Activated CD8-positive, alpha-beta memory T cell treated with anti-CD3 and anti-CD28 coated beads, Interleukin-2, amount 50 U/mL, for 48 hours (primary cell): ENCODE measurements at regions not wholly inside any gene's neighbourhood (a gene's known extent, or its start where the extent isn't known, plus 50 kb on each side); places are given as distances from the start of the nearest gene placed in this dataset.
"Not testable (repeated sequence)": the region's sequence is repeated elsewhere in the genome, so short reads cannot be mapped to it uniquely, and the experiment has no call there.

Source experiments
- DNase-seq: peaks from one replicate; pipeline ENCODE4 v3.0.0-alpha.2; 2020

- DNase-seq = no peak
These were observed 50.8 kb upstream of the ECHDC3 start for GRCh38 chr10:11691319-11691755.

GRCh38 chr10:11689945-11690736 lies 52.0 kb upstream of the ECHDC3 start:
- no peak for DNase-seq

- DNase-seq = not testable (repeated sequence)
These were observed 53.8 kb upstream of the ECHDC3 start for GRCh38 chr10:11688448-11688795.

GRCh38 chr10:11687779-11688447 lies 54.3 kb upstream of the ECHDC3 start:
- DNase-seq = no peak

GRCh38 chr10:11687357-11687771 lies 54.8 kb upstream of the ECHDC3 start:
- DNase-seq = no peak

GRCh38 chr10:11685787-11686218 lies 56.4 kb upstream of the ECHDC3 start:
- DNase-seq = no peak

- peak; percentile 69 for DNase-seq
These were observed 57.2 kb upstream of the ECHDC3 start for GRCh38 chr10:11684717-11685645.

- not testable (repeated sequence) for DNase-seq
These were observed 57.9 kb upstream of the ECHDC3 start for GRCh38 chr10:11684341-11684716.

GRCh38 chr10:11683529-11684320 lies 58.5 kb upstream of the ECHDC3 start:
- DNase-seq = no peak

- no peak for DNase-seq
These were observed 59.3 kb upstream of the ECHDC3 start for GRCh38 chr10:11682851-11683250.

- no peak for DNase-seq
These were observed 59.9 kb upstream of the ECHDC3 start for GRCh38 chr10:11682267-11682683.

GRCh38 chr10:11680496-11680895 lies 61.7 kb upstream of the ECHDC3 start:
- DNase-seq = no peak

GRCh38 chr10:11679946-11680345 lies 62.2 kb upstream of the ECHDC3 start:
- DNase-seq = no peak

GRCh38 chr10:11678074-11678793 lies 63.9 kb upstream of the ECHDC3 start:
- DNase-seq = peak; percentile 60

GRCh38 chr10:11677480-11677879 lies 64.7 kb upstream of the ECHDC3 start:
- no peak for DNase-seq

- DNase-seq = no peak
These were observed 62.2 kb upstream of the USP6NL start for GRCh38 chr10:11673346-11674280.

- no peak for DNase-seq
These were observed 61.4 kb upstream of the USP6NL start for GRCh38 chr10:11672836-11673235.

- no peak for DNase-seq
These were observed 58.9 kb upstream of the USP6NL start for GRCh38 chr10:11670381-11670780.

- DNase-seq = no peak
These were observed 57.6 kb upstream of the USP6NL start for GRCh38 chr10:11668847-11669610.

GRCh38 chr10:11667756-11668155 lies 56.3 kb upstream of the USP6NL start:
- DNase-seq = no peak
